HL-60/S4 treated with retinoic acid at 250 ng/mL for 4 days and 3 days (cell line): ENCODE measurements at regions not wholly inside any gene's neighbourhood (a gene's known extent, or its start where the extent isn't known, plus 50 kb on each side); places are given as distances from the start of the nearest gene placed in this dataset.
"Not testable (repeated sequence)": the region's sequence is repeated elsewhere in the genome, so short reads cannot be mapped to it uniquely, and the experiment has no call there.

Source experiments
- in situ Hi-C: fragments of 300-500 bp; cut with MboI; formaldehyde crosslinking; loops from 2 replicates; pipeline ENCODE4 v1.7.0; 2022; ENCODE audit warnings: low sequenced_read_pairs

DNA sequence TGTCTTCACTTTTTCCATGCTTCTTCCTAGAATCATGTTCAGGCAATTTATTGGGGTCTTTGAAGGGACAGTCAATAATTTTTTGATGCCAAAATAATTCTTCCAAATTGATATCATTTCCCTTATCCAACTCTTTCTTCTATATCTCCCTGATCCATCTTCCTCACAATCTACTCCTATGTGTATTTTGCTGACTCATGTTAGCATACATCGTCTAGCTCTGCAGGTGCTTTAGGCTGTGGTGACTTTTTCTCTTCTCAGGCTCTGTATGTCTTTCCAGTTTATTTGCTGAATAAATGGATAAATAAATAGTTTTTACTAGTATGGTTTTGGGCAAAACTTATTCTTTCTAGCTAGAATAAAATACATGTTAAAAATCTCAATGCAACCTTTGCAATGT is 1650.9 kb upstream of the TMEFF2 start:
- in situ Hi-C loops: no loop called here

DNA sequence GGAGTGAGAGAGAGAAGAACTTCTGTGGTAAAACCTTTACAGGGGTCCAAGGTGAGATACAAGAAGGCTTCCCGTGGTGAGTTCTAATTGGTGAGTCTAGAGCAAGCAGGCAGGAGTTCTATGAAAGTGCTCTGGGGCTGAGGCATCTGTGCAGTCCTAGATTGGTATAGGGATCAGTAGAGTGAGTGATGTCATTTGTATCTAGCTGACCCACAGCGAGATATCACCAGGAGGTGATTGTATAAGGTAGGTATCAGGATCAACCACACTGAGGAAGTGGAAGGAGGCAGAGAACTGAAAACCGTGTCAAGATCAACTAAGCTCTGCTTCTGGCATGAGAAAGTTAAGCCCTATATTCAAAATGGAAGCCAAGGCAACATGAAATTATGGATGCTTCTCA is 1648.9 kb upstream of the TMEFF2 start:
- in situ Hi-C loops: no loop called here

DNA sequence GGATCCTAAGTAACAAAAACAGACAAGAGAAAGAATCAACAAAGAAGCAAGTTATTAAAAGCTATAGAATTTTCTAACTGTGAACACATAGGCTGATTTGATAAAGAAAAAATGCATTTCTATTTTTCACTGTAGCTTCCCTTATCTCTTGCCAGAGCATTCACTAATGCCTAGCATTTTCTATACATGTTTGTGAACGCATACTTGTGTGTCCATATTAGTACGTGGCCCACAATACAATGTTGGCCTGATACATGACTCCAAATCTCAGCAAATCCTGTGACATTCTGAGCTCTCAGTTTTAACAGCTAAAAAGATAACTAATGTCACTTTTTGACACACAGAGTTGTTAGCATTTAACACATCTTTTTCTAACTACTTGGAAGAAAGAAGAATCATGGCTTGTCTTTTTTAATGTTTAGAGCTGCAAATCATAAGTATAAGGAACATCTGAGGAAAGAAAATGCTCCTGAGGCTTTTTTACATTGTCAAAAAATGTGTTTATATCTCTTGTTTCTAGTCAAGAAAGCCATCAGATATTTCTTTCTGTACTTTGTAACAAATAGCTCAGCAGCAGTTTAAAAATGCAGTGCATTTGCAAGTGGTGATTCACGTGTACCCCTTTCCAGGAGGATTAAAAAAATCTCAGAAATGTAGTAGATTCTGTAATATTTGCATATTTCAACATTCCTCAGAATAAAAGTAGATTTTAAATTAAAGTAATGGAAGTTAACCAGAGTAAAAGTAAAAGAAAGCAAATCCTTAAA is 1646.8 kb upstream of the TMEFF2 start:
- in situ Hi-C loops: no loop called here

DNA sequence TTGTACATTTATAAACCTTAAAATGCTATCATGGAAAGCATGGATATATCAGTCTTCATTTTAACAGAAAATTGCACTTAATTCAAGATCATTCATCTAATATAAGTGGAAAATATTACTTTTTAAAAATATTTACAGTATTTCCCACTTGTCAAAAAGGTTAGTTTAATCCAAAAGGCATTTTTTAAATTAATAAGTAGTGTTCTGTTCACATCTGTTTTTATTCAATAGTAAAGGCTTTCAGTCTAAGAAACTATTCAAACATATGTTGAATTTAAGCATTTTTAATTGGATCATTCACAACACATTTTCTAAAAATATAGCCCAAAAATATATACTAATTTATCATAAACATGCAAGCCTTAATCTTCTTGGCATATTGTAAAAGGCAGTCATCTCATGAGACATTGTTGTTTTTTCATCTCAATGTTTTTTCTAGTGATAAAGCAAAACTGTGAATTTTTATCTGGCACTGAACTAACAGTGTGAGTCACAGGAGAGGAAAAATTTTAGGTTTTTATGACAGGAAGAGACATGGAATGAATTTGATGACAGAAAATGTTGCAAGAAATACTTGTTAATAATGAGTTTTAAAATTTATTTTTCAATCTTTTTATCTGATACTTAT is 1642.5 kb upstream of the TMEFF2 start:
- in situ Hi-C loops: no loop called here

DNA sequence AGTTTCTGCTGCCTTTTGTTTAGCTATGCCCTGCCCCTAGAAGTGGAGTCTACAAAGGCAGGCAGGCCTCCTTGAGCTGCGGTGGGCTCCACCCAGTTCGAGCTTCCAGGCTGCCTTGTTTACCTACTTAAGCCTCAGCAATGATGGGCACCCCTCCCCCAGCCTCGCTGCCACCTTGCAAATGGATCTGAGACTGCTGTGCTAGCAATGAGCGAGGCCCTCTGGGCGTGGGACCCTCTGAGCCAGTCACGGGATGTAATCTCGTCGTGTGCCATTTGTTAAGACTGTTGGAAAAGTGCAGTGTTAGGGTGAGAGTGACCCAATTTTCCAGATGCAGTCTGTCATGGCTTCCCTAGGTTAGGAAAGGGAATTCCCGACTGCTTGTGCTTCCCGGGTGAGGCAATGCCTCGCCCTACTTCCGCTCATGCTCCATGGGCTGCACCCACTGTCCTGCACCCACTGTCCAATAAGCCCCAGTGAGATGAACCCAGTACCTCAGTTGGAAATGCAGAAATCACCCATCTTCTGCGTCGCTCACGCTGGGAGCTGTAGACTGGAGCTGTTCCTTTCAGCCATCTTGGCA is 1641.8 kb upstream of the TMEFF2 start:
- in situ Hi-C loops: not testable (repeated sequence)

DNA sequence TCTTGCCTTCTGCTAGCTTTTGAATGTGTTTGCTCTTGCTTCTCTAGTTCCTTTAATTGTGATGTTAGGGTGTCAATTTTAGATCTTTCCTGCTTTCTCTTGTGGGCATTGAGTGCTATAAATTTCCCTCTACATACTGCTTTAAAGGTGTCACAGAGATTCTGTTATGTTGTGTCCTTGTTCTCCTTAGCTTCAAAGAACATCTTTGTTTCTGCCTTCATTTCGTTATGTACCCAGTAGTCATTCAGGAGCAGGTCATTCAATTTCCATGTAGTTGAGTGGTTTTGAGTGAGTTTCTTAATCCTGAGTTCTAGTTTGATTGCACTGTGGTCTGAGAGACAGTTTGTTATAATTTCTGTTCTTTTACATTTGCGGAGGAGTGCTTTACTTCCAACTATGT is 1639.2 kb upstream of the TMEFF2 start:
- in situ Hi-C loops: not testable (repeated sequence)

DNA sequence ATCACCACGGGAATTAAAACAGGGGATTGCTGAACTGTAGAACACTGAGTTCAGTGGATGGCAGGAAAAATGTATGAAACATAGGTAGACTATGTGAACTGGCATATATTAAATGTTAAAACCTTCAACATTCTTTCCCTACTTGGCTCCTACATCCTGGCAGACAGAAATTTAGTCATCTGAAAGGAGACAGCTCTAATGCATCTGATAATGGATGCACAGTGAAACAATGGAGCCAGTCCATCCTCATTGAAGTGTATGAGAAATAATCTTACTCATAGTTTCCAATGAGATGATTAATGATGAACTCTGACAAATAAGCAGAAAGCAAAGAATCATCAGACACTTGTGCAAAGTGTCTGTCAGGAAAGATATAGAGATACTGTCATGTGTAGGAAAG is 1629.7 kb upstream of the TMEFF2 start:
- in situ Hi-C loops: no loop called here

DNA sequence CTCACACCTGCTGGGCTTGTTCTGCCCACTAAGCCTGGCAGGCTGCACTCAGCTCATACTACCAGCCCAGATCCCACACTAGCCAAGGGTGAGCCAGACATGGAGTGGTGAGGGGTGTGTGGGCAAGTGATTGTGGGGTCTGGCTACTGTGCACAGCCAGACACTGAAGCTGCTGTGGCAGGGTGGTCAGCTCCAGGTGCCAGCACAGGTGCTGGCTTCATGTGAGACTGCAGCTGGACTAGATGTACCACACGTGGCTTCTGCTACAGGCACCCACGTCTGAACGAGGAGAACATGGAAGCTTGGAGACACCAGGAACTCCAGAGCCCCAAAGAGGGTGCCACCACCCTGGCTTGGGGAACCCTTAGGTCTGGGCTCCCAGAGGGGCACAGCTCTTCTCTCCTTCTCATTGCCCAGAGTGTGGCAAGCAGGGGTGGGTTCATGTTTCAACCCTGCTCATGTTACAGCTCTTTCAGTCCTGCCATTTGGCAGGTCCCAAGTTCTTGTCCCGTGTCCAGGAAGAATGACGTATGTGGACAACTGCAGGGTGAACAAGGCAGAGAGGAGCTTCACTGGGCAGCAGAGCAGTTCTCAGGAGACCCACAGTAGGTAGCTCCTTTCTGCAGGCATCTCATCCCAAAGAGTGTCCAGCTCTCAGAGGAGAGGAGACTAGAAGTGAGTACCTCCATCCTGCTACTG is 1624.2 kb upstream of the TMEFF2 start:
- in situ Hi-C loops: no loop called here

DNA sequence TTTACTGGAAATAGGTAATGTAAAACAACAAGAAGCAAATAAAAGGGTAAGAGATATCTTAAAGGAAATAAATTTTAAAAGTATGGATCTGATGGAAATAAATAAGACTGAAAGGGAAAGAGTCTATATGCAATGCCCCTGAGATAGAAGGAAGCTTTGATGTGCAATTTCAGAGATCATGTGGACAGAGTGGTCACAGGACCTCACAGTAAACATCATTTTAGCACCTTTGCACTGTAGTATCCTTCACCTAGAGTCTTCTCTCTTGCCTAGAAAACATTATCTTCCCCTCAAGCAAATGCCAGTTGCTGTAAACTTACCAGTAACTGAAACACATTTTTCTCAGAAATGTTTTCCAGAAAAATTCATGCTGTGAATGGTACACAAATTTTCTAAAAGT is 1621.3 kb upstream of the TMEFF2 start:
- in situ Hi-C loops: no loop called here

DNA sequence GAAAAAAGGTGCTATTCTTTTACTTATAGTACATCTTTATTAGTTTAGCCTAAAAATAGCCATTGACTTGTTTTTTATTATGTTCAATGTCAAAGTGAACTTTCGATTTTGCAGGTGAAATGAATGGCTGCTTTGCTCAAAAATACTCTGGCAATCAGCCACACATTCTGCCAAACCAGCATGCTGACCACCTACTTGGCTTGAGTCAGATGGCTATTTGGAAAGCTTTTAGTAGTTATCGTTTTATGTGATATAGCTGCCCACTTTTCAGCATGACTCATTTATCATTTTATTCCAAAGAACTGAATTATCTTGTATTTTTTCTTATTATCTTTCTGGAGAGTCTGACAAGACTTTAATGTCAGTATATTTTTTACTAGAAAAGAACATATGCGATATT is 1615.8 kb upstream of the TMEFF2 start:
- in situ Hi-C loops: no loop called here

DNA sequence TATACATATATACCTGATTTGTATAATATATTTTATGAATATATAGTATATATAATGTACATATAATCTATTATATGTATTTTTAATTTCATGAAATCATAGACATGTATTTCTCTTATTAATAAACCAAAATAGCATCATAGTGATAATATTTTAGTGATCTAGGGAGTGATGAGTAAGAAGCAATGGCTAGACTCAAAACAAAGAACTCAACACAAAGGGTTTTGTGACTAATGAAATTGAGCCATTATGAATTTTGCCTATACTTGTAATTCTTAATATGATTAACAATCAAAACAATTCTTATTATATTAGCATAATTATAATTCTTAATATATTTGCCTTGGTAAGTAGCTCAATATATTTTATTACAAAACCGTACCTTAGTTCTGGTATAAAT is 1614.1 kb upstream of the TMEFF2 start:
- in situ Hi-C loops: no loop called here

DNA sequence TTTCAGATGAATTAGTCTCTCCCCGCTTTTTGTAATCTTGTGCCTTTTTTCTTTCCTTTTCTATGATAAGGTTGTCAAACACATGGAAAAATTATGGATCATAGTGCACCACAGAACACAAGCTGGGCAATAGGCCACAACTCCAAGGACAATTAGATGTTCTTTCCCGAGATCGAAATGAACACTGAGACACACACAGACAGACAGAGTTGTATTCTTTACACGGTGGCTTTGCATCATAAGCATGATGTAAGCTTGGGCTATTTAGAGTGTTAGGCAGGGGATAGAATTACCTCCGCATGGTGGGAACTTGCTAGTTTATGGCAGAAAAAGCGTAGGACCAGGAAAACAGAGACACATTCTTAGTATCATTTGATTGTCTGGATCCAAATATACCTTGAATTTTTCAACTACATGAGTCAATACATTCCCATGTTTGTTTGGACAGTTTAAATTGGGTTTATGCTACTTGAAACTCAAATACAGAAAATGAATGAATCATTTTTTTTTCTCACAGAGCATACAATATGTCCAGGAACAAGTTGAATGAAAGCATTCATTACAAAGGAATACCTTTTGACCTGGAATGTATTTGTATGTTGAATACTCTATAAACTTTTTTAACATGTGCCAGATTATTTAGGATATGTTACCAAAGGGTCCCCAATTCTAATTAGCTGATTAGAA is 1611.5 kb upstream of the TMEFF2 start:
- in situ Hi-C loops: no loop called here

DNA sequence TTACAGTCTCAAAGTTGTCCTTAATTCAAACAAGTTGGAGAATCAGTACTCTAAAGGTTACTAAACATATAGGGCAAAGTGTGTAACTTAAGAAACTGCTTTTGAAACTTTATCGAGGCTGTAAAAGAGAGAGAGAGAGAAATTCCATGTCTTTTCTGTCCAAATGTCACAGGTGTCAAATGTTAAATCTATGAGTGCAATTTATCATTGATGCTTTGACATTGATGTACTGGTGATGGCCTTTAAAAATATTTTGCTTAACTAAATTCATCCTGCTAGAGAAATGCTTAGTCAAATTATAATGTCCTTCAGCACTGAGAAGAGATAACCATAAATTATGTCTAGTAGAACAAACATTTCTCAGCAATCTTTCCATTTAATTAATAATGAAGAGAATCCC is 1602.1 kb upstream of the TMEFF2 start:
- in situ Hi-C loops: no loop called here

DNA sequence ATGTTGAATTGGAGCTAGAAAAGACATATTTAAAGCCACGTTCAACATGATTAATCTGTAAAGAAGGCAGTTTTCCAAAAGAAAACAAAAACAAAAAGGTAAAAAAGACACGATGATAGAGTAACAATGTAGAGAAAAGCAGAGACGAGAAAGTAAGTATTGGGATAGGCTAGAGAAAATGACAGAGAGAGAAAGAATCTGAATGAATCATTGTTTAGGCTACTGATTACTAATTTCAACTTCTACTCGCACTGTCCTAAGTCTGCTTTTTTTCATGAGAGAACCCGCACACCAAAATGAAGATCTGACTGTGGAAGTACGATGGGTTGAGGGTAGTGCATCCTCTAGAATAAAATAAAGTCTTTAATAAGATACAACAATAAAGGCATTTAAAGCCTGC is 1599.2 kb upstream of the TMEFF2 start:
- in situ Hi-C loops: no loop called here

DNA sequence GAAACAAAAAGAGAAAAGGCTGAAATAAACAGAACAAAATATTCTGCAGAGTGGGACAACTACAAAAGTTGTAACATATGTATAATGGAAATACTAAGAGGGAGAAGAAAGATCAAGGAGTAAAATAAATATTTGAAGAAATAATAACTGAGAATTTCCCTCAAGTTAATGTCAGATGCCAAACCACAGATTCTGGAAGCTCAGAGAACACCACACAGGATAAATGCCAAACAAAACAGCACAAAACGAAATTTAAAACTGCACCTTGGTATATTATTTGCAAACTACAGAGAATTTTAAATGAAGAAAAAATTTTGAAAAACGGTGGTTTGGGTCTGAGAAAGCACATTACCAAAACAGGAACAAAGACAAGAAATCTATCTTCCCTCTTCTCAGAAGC is 1588.9 kb upstream of the TMEFF2 start:
- in situ Hi-C loops: no loop called here

DNA sequence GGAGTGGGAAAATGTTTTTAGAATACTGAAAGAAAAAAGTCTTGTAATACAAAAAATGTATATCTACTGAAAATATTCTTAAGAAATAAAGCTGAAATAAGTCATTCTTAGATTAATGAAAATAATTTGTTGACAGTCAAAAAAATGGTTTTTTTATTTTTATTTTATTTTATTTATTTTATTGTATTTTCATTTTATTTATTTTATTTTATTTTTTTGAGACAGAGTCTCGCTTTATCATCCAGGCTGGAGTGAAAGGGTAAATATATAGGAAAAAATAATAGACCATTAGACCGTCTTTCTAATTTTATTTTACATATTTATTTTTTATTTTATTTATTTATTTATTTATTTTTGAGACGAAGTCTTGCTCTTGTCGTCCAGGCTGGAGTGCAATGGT is 1583.6 kb upstream of the TMEFF2 start:
- in situ Hi-C loops: no loop called here

DNA sequence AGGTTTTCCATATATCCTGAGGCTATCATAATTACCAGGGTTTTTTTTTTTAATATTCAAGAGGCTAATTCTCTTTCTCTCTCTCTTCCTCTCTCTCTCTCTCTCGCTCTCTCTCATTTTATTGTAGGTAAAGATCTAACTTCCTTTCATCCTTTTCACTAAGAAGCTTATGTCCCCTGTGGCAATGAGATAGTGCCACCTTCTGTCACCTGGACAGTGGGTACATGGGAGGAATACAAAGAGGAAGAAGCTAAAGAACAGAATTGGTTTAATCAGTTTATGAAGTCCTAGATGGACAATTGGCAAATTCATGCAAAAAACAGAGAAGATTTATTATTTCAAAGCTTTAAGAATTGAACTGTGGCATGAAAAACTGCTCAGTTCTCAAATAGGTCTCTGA is 1582.3 kb upstream of the TMEFF2 start:
- in situ Hi-C loops: no loop called here

DNA sequence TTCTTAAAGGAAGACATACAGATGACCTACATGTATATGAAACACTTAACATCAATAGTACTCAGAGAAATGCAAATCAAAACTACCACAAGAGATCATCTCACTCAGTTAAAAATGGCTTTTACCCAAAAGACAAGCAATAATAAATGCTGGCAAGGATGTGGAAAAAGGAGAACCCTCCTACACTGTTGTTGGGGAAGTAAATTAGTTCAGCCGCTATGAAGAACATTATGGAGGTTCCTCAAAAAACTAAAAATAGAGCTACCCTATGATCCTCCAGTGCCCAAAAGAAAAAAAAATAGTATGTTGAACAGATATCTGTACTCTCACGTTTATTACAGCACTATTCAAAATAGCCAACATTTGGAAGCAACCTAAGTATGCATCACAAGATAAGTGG is 1579.4 kb upstream of the TMEFF2 start:
- in situ Hi-C loops: no loop called here

DNA sequence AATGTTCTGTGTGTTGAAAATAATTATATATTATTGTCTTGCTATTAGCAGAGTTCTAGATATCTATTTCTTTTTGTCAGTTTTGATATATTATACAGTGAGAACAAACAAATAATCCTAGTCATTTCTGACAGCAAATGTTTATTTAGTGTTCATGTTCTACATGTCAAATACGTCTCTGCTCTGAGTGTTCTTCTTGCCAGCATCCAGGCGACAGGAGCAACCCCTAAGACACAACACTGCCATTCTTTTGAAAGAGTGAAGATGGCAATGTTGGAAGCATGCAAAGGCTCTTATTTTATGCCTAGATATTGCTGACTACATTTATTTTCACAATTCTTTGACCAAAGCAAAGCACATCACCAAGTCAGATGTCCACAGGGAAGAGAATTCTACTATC is 1556.6 kb upstream of the TMEFF2 start:
- in situ Hi-C loops: no loop called here

DNA sequence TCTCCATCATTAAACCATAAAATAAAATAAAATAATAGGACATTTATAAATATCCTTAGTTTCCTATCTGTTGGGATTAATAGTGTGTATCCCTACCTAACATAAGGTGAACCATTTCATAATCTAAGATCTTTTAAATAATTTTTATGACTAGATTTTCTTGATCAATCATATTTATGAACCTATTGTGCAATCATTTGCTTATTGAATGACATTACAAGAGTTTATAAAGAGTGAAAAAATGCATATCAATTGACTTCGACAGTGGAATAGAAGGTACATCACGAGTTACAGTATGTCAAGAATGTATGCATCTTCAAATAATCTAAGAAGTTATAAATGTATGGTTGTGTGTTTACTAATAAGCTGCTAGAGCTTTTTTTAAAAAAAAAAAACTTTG is 1554.8 kb upstream of the TMEFF2 start:
- in situ Hi-C loops: no loop called here

DNA sequence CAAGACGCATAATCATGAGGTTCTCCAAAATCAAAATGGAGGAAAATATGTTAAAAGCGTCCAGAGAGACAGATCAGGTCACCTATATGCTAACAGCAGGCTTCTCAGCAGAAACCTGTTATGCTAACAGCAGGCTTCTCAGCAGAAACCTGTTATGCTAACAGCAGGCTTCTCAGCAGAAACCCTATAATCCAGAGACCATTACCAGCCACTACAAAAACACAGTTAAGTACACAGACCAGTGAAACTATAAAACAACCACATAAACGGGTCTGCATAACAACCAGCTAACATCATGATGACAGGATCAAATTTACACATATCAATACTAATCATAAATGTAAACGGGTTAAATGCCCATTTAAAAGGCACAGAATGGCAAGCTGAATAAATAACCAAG is 1548.4 kb upstream of the TMEFF2 start:
- in situ Hi-C loops: no loop called here
